AG09309 (cell line): ENCODE measurements at regions not wholly inside any gene's neighbourhood (a gene's known extent, or its start where the extent isn't known, plus 50 kb on each side); places are given as distances from the start of the nearest gene placed in this dataset.
A peak's percentile ranks its signal among the peaks of the same experiment; 100 is the strongest.
"Not testable (repeated sequence)": the region's sequence is repeated elsewhere in the genome, so short reads cannot be mapped to it uniquely, and the experiment has no call there.

Experiments
- DNase-seq: peaks from one replicate; pipeline ENCODE4 v3.0.0-alpha.2; 2010; ENCODE audit warnings: low read depth
- H3K4me3 ChIP-seq: 2 replicates; pipeline ENCODE4 v1.5.1; 2011; ENCODE audit warnings: mild to moderate bottlenecking, low read depth, low read length, moderate library complexity; ENCODE audit not compliant: control insufficient read depth
- TF ChIP-seq, protein P1 (sequence below): IDR thresholded peaks from 2 replicates; pipeline ENCODE4 v1.5.1; 2011; ENCODE audit warnings: mild to moderate bottlenecking, low read depth, low read length, inconsistent platforms; ENCODE audit not compliant: insufficient read depth, control insufficient read depth; ENCODE audit errors: missing control alignments

DNA sequence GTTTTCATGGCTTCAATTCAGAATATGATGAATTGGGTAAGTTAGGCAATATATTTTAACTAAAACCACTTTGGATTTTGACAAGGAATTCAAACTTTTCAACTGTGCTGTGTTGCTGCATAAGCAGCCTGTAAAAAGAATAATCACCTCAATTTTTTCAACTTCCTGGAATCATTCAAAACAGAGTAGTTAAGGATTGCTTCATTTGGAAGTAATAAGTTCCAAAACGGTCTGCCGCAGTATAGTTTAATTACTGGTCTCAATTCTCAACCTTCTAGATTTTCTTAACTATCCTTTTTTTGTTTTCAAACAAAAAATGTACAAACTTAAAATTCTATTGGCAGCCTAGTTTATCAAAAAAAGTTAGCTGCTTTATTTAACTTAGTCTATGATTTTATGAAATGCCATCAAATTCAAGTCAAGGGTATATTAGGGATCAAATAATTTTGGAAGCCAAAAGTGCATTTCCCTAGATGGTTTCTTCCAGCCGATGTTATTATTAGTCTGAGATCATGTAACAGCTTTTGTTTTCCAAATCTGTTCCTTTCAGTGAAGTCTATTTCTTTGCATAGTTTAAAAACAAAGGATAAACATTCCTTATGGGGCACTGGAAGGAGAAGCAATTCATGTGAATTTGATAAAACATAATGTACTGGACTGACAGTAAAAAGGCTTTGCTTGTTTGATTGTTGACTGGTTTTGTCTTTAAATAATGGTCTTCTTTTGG lies 76.1 kb upstream of the ETAA1 start:
- TF ChIP-seq, protein P1, sequence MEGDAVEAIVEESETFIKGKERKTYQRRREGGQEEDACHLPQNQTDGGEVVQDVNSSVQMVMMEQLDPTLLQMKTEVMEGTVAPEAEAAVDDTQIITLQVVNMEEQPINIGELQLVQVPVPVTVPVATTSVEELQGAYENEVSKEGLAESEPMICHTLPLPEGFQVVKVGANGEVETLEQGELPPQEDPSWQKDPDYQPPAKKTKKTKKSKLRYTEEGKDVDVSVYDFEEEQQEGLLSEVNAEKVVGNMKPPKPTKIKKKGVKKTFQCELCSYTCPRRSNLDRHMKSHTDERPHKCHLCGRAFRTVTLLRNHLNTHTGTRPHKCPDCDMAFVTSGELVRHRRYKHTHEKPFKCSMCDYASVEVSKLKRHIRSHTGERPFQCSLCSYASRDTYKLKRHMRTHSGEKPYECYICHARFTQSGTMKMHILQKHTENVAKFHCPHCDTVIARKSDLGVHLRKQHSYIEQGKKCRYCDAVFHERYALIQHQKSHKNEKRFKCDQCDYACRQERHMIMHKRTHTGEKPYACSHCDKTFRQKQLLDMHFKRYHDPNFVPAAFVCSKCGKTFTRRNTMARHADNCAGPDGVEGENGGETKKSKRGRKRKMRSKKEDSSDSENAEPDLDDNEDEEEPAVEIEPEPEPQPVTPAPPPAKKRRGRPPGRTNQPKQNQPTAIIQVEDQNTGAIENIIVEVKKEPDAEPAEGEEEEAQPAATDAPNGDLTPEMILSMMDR: no peak
- no peak for DNase-seq
- no peak overlapping the region for H3K4me3 ChIP-seq

DNA sequence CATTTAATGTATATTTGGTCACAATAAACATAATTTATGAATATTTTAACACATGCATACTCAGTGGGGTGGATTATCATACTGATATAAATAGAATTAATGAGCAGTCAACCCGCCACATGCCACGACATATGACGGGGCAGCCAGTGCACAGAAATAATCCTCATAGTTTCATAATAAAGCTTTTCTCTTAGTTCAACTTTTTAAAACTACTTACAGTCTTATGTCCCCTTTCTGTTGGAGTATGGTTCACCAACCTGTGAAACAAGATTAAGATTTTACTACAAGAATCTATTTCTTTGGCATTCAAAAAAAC lies 75.6 kb upstream of the ETAA1 start:
- H3K4me3 ChIP-seq: no peak overlapping the region
- no peak for DNase-seq
- TF ChIP-seq, protein P1: no peak

DNA sequence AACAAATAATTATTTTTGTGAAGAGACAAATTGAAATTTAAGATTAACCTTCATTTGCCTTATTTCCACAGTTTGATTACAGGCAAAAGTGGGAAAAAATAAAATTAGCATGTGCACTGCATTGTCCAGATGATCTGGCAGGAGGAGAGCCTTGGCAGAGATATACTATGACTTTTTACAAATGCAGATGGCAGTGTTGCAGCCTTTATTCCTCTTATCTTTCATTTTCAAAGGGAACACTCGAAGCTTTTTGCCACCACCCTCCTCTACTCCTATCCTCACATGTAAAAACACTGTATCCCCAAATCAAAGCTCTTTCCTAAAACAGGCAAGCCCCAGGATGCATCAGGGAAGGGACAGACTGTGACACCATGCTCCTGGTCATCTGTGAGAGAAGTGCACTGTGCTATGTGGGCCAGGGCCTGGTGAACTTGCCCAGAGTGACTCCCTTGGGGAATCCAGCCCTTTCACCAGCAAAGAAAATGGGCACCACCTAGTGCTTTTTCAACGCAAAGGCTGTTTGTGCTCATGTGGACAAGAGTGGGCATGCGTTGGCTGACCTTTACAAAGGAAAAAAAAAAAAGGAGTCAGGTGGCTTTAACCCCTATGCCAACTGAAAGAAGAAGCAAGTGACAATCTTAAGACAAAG lies 74.7 kb upstream of the ETAA1 start:
- TF ChIP-seq, protein P1: peak; percentile 33
- DNase-seq: no peak
- no peak overlapping the region for H3K4me3 ChIP-seq

DNA sequence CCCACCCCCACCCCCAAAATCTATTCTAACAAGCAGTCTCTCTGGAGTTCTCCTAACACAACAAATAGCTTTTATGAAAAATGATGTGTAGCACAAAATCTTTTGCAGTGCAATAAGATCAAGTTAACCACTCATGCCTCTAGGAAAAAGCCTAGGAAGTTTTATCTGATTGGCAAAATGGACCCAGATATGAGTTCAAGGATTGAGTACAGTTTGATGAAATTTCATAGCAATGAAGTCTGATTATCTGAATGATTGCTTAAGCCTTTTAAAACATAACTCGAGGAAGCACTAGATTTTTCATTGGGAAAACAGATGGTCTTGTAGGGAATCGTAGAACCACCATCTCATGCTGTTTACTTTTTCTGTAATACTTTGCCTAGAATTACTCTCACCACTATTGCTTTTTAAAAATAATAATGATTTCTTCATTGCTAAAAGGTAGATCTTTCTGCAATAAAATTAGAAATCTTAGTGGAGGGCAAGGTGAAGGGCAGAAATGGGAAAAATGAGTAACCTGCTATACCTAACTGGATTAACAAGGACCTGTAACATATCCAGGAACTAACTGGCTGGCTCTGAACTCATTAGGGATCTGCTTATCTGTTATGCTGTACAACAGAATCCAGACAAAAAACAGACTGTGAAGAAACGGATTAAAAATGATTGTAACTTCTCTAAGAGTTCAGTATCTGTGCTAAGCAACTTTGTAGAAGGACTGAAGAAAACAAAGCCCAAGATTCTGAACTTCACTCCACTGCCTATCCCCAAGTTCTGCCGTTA lies 73.7 kb upstream of the ETAA1 start:
- no peak overlapping the region for H3K4me3 ChIP-seq
- TF ChIP-seq, protein P1: no peak
- DNase-seq: no peak

DNA sequence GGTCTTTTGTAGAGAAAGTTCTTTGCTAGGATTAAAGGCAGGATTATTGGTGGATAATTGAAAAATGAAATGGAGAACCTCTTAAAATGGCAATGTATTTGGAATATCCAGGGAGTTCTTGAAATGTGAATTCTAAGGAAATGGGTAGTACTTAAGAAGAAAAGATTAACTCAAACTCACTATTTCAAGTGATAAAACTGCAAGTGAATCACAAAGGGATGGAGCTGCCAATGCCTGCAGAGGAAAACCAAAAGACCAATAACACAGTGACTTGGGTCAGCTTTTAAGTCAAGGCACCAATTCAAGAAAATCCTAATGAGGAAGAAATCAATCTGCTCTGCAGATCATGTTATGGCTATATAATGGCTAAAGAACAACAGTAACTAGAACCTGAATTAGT lies 67.6 kb upstream of the ETAA1 start:
- DNase-seq: no peak
- TF ChIP-seq, protein P1: no peak
- H3K4me3 ChIP-seq: no peak overlapping the region

DNA sequence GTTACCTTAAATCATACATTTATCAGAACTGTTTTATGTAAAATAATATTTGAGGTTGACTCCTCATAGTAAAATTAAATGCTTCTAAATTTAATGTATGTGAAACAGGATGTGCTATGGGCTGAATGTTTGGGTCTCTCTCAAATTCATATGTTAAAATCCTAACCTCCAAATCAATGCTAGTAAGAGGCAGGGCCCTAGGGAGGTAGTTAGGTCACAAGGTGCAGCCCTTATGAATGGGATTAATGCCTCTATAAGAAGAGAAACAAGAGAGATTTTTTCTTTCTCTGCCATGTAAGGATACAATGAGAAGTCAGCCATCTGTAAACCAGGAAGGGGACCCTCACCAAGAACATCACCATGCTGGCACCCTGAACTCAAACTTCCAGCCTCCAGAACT lies 67.2 kb upstream of the ETAA1 start:
- no peak for DNase-seq
- TF ChIP-seq, protein P1: no peak
- no peak overlapping the region for H3K4me3 ChIP-seq

DNA sequence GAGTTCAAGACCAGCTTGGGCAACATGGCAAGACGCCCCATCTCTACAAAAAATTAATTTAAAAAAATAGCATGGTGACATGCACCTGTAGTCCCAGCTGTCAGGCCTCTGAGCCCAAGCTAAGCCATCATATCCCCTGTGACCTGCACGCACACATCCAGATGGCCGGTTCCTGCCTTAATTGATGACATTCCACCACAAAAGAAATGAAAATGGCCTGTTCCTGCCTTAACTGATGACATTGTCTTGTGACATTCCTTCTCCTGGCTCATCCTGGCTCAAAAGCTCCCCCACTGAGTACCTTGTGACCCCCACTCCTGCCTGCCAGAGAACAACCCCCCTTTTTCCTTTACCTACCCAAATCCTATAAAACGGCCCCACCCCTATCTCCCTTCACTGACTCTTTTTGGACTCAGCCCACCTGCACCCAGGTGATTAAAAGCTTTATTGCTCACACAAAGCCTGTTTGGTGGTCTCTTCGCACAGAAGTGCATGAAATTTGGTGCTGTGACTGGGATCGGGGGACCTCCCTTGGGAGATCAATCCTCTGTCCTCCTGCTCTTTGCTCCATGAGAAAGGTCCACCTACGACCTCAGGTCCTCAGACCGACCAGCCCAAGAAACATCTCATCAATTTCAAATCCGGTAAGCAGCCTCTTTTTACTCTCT lies 65.6 kb upstream of the ETAA1 start:
- not testable (repeated sequence) for DNase-seq, H3K4me3 ChIP-seq
